ENCODE measurements at regions not wholly inside any gene's neighbourhood (a gene's known extent, or its start where the extent isn't known, plus 50 kb on each side); places are given as distances from the start of the nearest gene placed in this dataset.
A peak's percentile ranks its signal among the peaks of the same experiment; 100 is the strongest.

GRCh38 chr2:19545507-19545906, 187.1 kb upstream of the OSR1 start:
- no peak for TF ChIP-seq CTCF (conservative IDR thresholded peaks at IDR 0.05; ENCODE audit: low read depth, low read length)
- no peak overlapping the region for H3K4me3 ChIP-seq (ENCODE audit: low read depth, low read length)
- DNase-seq (ENCODE audit: low read depth) = no peak

DNA sequence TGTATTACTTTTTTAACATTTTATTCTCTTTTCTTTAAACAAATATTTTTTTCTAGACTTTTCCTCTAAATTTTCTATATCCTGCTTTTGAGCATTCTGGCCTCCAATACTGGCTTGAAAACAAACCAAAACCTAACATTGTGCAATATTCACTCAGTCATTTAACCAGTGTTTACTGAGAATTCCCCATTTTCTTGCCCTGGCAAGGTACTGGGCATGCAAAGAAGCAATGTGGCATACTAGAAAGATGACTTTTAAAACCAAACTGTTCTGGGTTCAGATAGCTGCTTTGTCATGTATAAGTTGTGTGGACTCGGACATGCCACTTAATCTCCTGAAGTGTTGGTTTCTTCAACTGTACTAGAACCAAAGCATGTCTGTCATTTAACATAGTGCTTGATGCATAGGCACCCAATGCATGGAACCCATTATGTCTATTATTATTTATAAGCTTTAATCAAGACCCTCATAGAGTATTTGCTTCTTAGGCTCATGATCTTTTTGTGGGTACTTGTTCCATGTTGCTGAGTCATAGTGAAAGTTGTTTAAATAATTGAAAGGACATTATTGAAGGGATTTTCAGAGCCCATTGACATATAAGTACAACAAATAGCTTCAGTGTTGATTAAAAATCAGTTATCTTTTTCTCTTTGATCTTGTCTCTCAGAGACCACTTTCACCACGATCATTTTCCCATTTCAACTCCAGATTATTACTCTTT, 185.4 kb upstream of the OSR1 start:
- TF ChIP-seq CTCF (conservative IDR thresholded peaks at IDR 0.05; ENCODE audit: low read depth, low read length) = no peak
- DNase-seq (ENCODE audit: low read depth) = no peak
- no peak overlapping the region for H3K4me3 ChIP-seq (ENCODE audit: low read depth, low read length)

- TF ChIP-seq CTCF (conservative IDR thresholded peaks at IDR 0.05; ENCODE audit: low read depth, low read length) = no peak
- H3K4me3 ChIP-seq (ENCODE audit: low read depth, low read length) = no peak overlapping the region
- no peak for DNase-seq (ENCODE audit: low read depth)
Measured at GRCh38 chr2:19542796-19543662, 184.6 kb upstream of the OSR1 start.

GRCh38 chr2:19541884-19542283, 183.5 kb upstream of the OSR1 start:
- no peak for TF ChIP-seq CTCF (conservative IDR thresholded peaks at IDR 0.05; ENCODE audit: low read depth, low read length)

DNA sequence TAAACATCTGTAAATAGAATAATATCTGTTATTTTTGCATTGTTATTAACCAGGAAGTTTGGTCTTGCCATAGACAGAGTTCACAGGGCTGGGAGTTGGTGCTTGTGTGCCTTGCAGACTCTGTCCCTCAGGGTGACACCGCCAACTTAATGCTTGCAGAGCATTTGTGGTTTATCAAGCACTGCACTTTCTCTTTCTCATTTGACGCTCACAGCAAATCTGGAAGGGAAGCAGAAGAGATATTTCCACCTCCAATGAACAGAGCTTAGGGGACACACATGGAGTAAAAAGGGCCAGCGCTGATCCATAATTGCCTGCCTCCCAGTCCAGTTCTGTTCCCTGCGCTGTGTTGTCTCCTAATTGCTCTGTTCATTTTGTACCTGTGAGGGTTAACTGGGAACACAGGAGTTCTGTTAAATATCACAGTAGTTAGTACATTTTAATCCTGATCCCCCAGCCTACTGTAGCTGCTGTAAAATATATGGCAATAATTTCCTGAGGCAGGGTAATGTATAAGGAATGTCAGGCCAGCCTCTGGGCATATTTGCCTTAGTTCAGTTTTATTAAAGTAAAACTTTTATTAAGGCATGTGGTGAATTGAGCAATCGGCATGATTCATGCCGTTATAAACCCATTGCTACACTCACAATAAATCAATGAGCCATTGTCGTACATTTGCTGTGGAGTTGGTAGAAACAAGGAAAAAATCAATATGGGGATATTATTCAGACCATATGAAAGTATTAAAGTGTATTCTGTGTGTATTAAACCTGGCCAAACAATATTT, 182.5 kb upstream of the OSR1 start:
- no peak for TF ChIP-seq CTCF (conservative IDR thresholded peaks at IDR 0.05; ENCODE audit: low read depth, low read length)
- peak; percentile 86 for DNase-seq (ENCODE audit: low read depth)
- H3K4me3 ChIP-seq (ENCODE audit: low read depth, low read length) = no peak overlapping the region

More at GRCh38 chr2:19541884-19542283, 183.5 kb upstream of the OSR1 start:
- DNase-seq (ENCODE audit: low read depth) = no peak
- H3K4me3 ChIP-seq (ENCODE audit: low read depth, low read length) = no peak overlapping the region

- DNase-seq (ENCODE audit: low read depth) = peak; percentile 93
- no peak overlapping the region for H3K4me3 ChIP-seq (ENCODE audit: low read depth, low read length)
- TF ChIP-seq CTCF (conservative IDR thresholded peaks at IDR 0.05; ENCODE audit: low read depth, low read length) = no peak
Measured at GRCh38 chr2:19538411-19538963, 180.1 kb upstream of the OSR1 start.

All from choroid plexus epithelial cell (primary cell).